SK-N-SH treated with all-trans-retinoic acid at 6 μM for 48 hours (cell line): ENCODE measurements at regions not wholly inside any gene's neighbourhood (a gene's known extent, or its start where the extent isn't known, plus 50 kb on each side); places are given as distances from the start of the nearest gene placed in this dataset.

ENCODE experiments used
- ATAC-seq: fragments of 200-7000 bp; cut with Tn5 transposase; 3 replicates; pipeline ENCODE4 v1.9.1; 2020; ENCODE audit warnings: mild to moderate bottlenecking, moderate library complexity
- ARNTL ChIP-seq: fragments of 450-650 bp; formaldehyde crosslinking; IDR thresholded peaks from 2 replicates; pipeline ENCODE4 v1.5.0; 2020; ENCODE audit warnings: low read depth, mild to moderate bottlenecking, moderate library complexity, borderline replicate concordance
- BACH2 ChIP-seq: fragments of 250-450 bp; sonication (Bioruptor Pico); IDR thresholded peaks from 2 replicates; pipeline ENCODE4 v1.9.0; 2021; ENCODE audit warnings: mild to moderate bottlenecking, borderline replicate concordance
- CSDC2 ChIP-seq: fragments of 250-450 bp; sonication (Bioruptor Pico); IDR thresholded peaks from 2 replicates; pipeline ENCODE4 v1.5.0; 2020; ENCODE audit warnings: mild to moderate bottlenecking, moderate library complexity
- CSRNP3 ChIP-seq: fragments of 250-450 bp; sonication (Bioruptor Pico); IDR thresholded peaks from 2 replicates; pipeline ENCODE4 v1.5.1; 2021; ENCODE audit warnings: mild to moderate bottlenecking, moderate library complexity
- ESRRG ChIP-seq: fragments of 250-450 bp; sonication (Bioruptor Pico); IDR thresholded peaks from 2 replicates; pipeline ENCODE4 v1.6.1; 2021; ENCODE audit warnings: mild to moderate bottlenecking
- GLIS3 ChIP-seq: fragments of 250-450 bp; sonication (Bioruptor Pico); IDR thresholded peaks from 2 replicates; pipeline ENCODE4 v1.5.0; 2020; ENCODE audit warnings: mild to moderate bottlenecking, moderate library complexity
- ISL1 ChIP-seq: fragments of 250-450 bp; sonication (Bioruptor Pico); IDR thresholded peaks from 2 replicates; pipeline ENCODE4 v2.1.2; 2022; ENCODE audit warnings: mild to moderate bottlenecking, moderate library complexity
- PATZ1 ChIP-seq: fragments of 250-450 bp; sonication (Bioruptor Pico); IDR thresholded peaks from 2 replicates; pipeline ENCODE4 v1.8.0; 2020; ENCODE audit warnings: mild to moderate bottlenecking, moderate library complexity, borderline replicate concordance
- POU6F1 ChIP-seq: fragments of 250-450 bp; sonication (Bioruptor Pico); IDR thresholded peaks from 2 replicates; pipeline ENCODE4 v1.8.0; 2021; ENCODE audit warnings: low read depth, mild to moderate bottlenecking, moderate library complexity, borderline replicate concordance
- PPARA ChIP-seq: fragments of 250-450 bp; sonication (Bioruptor Pico); IDR thresholded peaks from 2 replicates; pipeline ENCODE4 v1.5.0; 2020; ENCODE audit warnings: mild to moderate bottlenecking, borderline replicate concordance
- RARB ChIP-seq: fragments of 250-450 bp; sonication (Bioruptor Pico); IDR thresholded peaks from 2 replicates; pipeline ENCODE4 v1.8.0; 2021; ENCODE audit warnings: mild to moderate bottlenecking, moderate library complexity
- SNAI2 ChIP-seq: fragments of 250-450 bp; sonication (Bioruptor Pico); IDR thresholded peaks from 2 replicates; pipeline ENCODE4 v1.5.0; 2020; ENCODE audit warnings: mild to moderate bottlenecking, moderate library complexity
- TOX ChIP-seq: fragments of 250-450 bp; sonication (Bioruptor Pico); IDR thresholded peaks from 2 replicates; pipeline ENCODE4 v1.8.0; 2021; ENCODE audit warnings: mild to moderate bottlenecking, moderate library complexity, borderline replicate concordance
- TSHZ2 ChIP-seq: fragments of 250-450 bp; sonication (Bioruptor Pico); IDR thresholded peaks from 2 replicates; pipeline ENCODE4 v1.5.0; 2020; ENCODE audit warnings: mild to moderate bottlenecking, moderate library complexity
- ZFP3 ChIP-seq: fragments of 250-450 bp; sonication (Bioruptor Pico); IDR thresholded peaks from 2 replicates; pipeline ENCODE4 v1.5.0; 2020; ENCODE audit warnings: mild to moderate bottlenecking, moderate library complexity
- ZFP30 ChIP-seq: fragments of 450-650 bp; formaldehyde crosslinking; IDR thresholded peaks from 2 replicates; pipeline ENCODE4 v1.5.0; 2022; ENCODE audit warnings: mild to moderate bottlenecking, moderate library complexity
- ZNF565 ChIP-seq: fragments of 450-650 bp; formaldehyde crosslinking; conservative IDR thresholded peaks from 2 replicates; pipeline ENCODE4 v1.5.0; 2020; ENCODE audit warnings: low read depth, mild to moderate bottlenecking, moderate library complexity
- ZNF70 ChIP-seq: fragments of 450-650 bp; formaldehyde crosslinking; IDR thresholded peaks from 2 replicates; pipeline ENCODE4 v1.5.0; 2020; ENCODE audit warnings: mild to moderate bottlenecking, moderate library complexity
- ZNF8 ChIP-seq: fragments of 450-650 bp; formaldehyde crosslinking; IDR thresholded peaks from 2 replicates; pipeline ENCODE4 v1.5.0; 2020; ENCODE audit warnings: mild to moderate bottlenecking, moderate library complexity

- ATAC-seq = no peak
- no peak for TF ChIP-seq CSRNP3
- TF ChIP-seq CSDC2 (CRISPR knock-in tag) = no peak
- no peak for TF ChIP-seq ISL1 (CRISPR knock-in tag)
- TF ChIP-seq ARNTL (CRISPR knock-in tag) = no peak
- TF ChIP-seq ZNF565 (CRISPR knock-in tag) = no peak
- no peak for TF ChIP-seq TOX (CRISPR knock-in tag)
- TF ChIP-seq, all 23 proteins: peak for 0
These were observed 112.8 kb upstream of the ODAD2 start for GRCh38 chr10:28111712-28112111.

GRCh38 chr10:28105561-28105960 lies 106.7 kb upstream of the ODAD2 start:
- ATAC-seq = no peak

More at GRCh38 chr10:28105561-28105960, 106.7 kb upstream of the ODAD2 start:
- TF ChIP-seq ZFP30 (no peak), POU6F1 (CRISPR knock-in tag) (no peak), BACH2 (CRISPR knock-in tag) (no peak), ZNF565 (CRISPR knock-in tag) (no peak), ARNTL (CRISPR knock-in tag) (no peak), TSHZ2 (CRISPR knock-in tag) (no peak), GLIS3 (CRISPR knock-in tag) (no peak), TOX (CRISPR knock-in tag) (no peak), ZFP3 (CRISPR knock-in tag) (no peak), CSRNP3 (no peak), ISL1 (CRISPR knock-in tag) (no peak), ZNF8 (CRISPR knock-in tag) (no peak), PPARA (CRISPR knock-in tag) (no peak), RARB (CRISPR knock-in tag) (no peak), ESRRG (CRISPR knock-in tag) (no peak), SNAI2 (CRISPR knock-in tag) (no peak), PATZ1 (CRISPR knock-in tag) (no peak), CSDC2 (CRISPR knock-in tag) (no peak), ZNF70 (CRISPR knock-in tag) (no peak)
